ENCODE measurements at regions not wholly inside any gene's neighbourhood (a gene's known extent, or its start where the extent isn't known, plus 50 kb on each side); places are given as distances from the start of the nearest gene placed in this dataset.

GRCh38 chr14:95597784-95598211 is 62.9 kb downstream of the GLRX5 start:
- no peak for TF ChIP-seq CTCF (IDR thresholded peaks at IDR 0.05)
- no peaks in the 10 kb centered on the region for H3K9me3 ChIP-seq
- no peak for DNase-seq (ENCODE audit: low spot score)
- H3K4me3 ChIP-seq, result no peak overlapping the region
- no peaks in the 10 kb centered on the region for H3K27me3 ChIP-seq
- peaks cover 0 to 4% of the 10 kb centered on the region in 2 donors for H3K4me1 ChIP-seq
- H3K36me3 ChIP-seq, result no peaks in the 10 kb centered on the region
- no peak overlapping the region for H3K27ac ChIP-seq

- Histone ChIP-seq H3K36me3 (no peaks in the 10 kb centered on the region), H3K27ac (no peak overlapping the region), H3K27me3 (no peaks in the 10 kb centered on the region), H3K9me3 (peaks cover 0 to 3% of the 10 kb centered on the region in 2 donors), H3K4me1 (peaks cover 0 to 4% of the 10 kb centered on the region in 2 donors), H3K4me3 (no peak overlapping the region)
- DNase-seq (ENCODE audit: low spot score), result no peak
- TF ChIP-seq CTCF (IDR thresholded peaks at IDR 0.05), result no peak
Measured at GRCh38 chr14:95601650-95602049, 66.8 kb downstream of the GLRX5 start.

GRCh38 chr14:95603415-95603814 is 68.6 kb downstream of the GLRX5 start:
- H3K27me3 ChIP-seq, result no peaks in the 10 kb centered on the region
- TF ChIP-seq CTCF (IDR thresholded peaks at IDR 0.05), result no peak

GRCh38 chr14:95606266-95606665 is 71.4 kb downstream of the GLRX5 start:
- DNase-seq (ENCODE audit: low spot score), result no peak
- no peaks in the 10 kb centered on the region for H3K27me3 ChIP-seq
- no peak for TF ChIP-seq CTCF (IDR thresholded peaks at IDR 0.05)
- H3K36me3 ChIP-seq, result no peaks in the 10 kb centered on the region
- no peak overlapping the region for H3K27ac ChIP-seq
- peaks cover 0 to 3% of the 10 kb centered on the region in 2 donors for H3K9me3 ChIP-seq
- H3K4me3 ChIP-seq, result no peak overlapping the region
- no peaks in the 10 kb centered on the region for H3K4me1 ChIP-seq

More at GRCh38 chr14:95603415-95603814, 68.6 kb downstream of the GLRX5 start:
- Histone ChIP-seq H3K36me3 (no peaks in the 10 kb centered on the region), H3K4me1 (no peaks in the 10 kb centered on the region), H3K27ac (no peak overlapping the region), H3K9me3 (peaks cover 0 to 3% of the 10 kb centered on the region in 2 donors), H3K4me3 (no peak overlapping the region)
- no peak for DNase-seq (ENCODE audit: low spot score)

GRCh38 chr14:95608637-95609235 is 73.9 kb downstream of the GLRX5 start:
- Histone ChIP-seq H3K36me3 (no peaks in the 10 kb centered on the region), H3K4me3 (no peak overlapping the region), H3K27me3 (no peaks in the 10 kb centered on the region), H3K4me1 (no peaks in the 10 kb centered on the region), H3K9me3 (peaks cover 0 to 3% of the 10 kb centered on the region in 2 donors), H3K27ac (no peak overlapping the region)
- TF ChIP-seq CTCF (IDR thresholded peaks at IDR 0.05), result no peak
- DNase-seq (ENCODE audit: low spot score), result no peak
